GM12873 (cell line): ENCODE measurements at regions not wholly inside any gene's neighbourhood (a gene's known extent, or its start where the extent isn't known, plus 50 kb on each side); places are given as distances from the start of the nearest gene placed in this dataset.

ENCODE experiments used
- CTCF ChIP-seq: IDR thresholded peaks from 2 replicates; pipeline ENCODE4 v1.5.1; 2012; ENCODE audit warnings: low read depth, mild to moderate bottlenecking, moderate library complexity, low read length, control low read depth; ENCODE audit not compliant: insufficient read depth; ENCODE audit errors: missing control alignments

DNA sequence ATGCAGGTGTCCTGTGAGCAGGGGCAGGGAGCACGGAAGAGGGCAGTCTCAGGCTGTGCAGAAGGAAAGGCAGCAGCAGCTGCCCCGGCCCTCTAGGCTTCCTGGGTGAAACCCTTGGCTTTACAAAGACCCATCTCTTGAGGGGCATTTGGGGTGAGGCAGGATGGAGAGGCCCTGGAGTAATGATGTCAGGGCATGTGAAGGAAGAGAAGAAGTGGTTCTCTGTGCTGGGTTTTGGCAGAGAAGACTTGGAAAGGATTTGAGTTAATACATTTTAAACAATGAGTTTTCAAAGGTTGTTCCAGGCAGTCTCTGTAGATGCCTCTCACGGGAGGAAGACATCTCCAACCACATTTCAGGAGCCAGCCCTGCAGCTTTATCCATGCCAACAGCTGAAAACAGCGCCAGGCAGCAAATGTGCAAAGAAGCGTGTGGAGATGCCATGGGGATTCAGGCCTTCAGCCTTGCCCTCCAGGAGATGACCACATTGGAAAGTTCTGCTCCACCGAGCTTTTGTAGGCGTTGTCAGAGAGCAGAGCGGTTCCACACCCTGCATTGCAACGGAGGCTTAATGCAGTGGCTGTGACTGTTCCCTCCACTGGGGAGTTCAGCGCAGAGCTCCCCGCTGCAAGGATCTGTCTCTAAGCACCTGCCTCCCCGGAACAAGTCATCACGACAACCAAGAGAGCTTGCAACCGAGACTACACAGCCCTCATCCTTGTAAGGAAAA lies 322.8 kb downstream of the UQCRFS1 start:
- no peak for TF ChIP-seq CTCF

- no peak for TF ChIP-seq CTCF
These were observed 324.9 kb downstream of the UQCRFS1 start for GRCh38 chr19:28887920-28888618.

DNA sequence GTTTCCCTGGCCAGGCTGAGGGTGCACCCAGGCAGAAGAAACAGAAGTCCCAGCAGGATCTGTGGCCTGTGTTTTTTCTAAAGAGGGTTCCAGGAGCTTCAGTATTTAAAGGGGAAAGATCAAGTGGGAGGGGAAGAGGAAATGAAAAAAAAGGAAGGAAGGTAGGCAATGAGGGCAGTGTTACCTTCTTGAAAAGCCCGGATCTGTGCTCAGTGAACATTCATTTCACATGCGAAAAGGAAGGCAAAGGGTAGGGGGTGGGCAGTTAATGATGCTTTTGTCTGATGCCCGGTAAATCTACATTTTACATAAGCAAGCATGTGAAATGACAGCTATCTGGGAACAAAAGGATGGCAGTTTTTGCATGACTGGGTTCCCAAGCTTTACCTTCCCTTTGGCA lies 326.2 kb downstream of the UQCRFS1 start:
- no peak for TF ChIP-seq CTCF

- no peak for TF ChIP-seq CTCF
These were observed 327.0 kb downstream of the UQCRFS1 start for GRCh38 chr19:28885965-28886364.

GRCh38 chr19:28884786-28885476 lies 328.0 kb downstream of the UQCRFS1 start:
- no peak for TF ChIP-seq CTCF

DNA sequence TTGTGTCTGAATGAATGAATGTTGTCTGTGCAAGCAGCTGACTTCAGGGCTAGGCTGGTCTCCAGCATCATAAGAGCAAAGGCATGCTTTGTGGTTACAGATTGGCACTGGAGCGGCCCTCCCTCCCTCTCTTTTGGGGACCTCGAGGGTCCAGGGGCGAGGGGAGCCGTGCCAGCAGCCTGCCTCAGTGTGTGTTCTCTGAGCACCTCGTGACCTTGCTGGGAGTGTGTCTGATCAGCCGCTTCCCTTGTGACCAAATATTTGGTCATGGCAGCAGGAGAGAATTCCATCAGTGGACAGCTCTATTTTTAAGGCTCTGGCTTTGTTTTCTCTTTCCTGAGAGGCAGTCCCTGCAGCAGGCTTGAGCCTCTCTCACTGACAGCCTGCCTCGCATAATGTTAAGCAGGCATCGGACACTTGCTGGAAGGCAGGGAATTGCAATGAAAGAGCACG lies 329.7 kb downstream of the UQCRFS1 start:
- no peak for TF ChIP-seq CTCF

DNA sequence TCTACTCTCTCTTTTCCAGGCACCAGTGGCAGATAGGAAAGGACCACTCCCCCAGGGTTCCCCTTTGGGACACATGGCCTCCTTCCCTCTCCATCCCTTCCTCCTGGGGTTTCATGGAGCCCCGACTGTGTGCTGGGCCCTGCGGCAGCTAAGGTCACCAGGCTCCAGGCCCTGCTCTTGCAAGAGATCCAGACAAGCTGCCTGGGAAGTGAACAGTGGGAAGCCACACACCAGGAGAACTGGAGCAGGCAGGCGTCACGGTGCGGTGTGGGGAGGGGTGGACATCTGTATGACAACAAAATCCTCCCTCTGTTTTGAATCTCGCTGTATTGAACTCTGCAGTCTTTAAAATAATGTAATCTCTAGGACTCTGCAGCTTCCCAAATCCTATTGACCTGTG lies 330.1 kb downstream of the UQCRFS1 start:
- TF ChIP-seq CTCF = no peak
